SK-N-MC (cell line): ENCODE measurements at regions not wholly inside any gene's neighbourhood (a gene's known extent, or its start where the extent isn't known, plus 50 kb on each side); places are given as distances from the start of the nearest gene placed in this dataset.

ENCODE experiments used
- EZH2 ChIP-seq: fragments of 200-600 bp; sonication (generic); IDR thresholded peaks from one replicate; pipeline ENCODE4 v1.6.1; 2017; ENCODE audit warnings: antibody characterized with exemption
- POLR2AphosphoS5 ChIP-seq: IDR thresholded peaks from 2 replicates; pipeline ENCODE4 v1.6.1; 2012; ENCODE audit warnings: mild to moderate bottlenecking, low read depth, low read length, borderline replicate concordance

- TF ChIP-seq EZH2 (no peak), POLR2AphosphoS5 (no peak)
These were observed 82.9 kb downstream of the OR13H1 start for GRCh38 chrX:131626681-131627296.
